ENCODE measurements at regions not wholly inside any gene's neighbourhood (a gene's known extent, or its start where the extent isn't known, plus 50 kb on each side); places are given as distances from the start of the nearest gene placed in this dataset.

- TF ChIP-seq KDM4A (IDR thresholded peaks at IDR 0.05; ENCODE audit: low read depth, low read length, severe bottlenecking) (no peak), RXRA (IDR thresholded peaks at IDR 0.05; ENCODE audit: insufficient read depth, low read depth, low read length) (no peak), PHF8 (conservative IDR thresholded peaks at IDR 0.05; ENCODE audit: low read depth, low read length) (no peak), SIRT6 (IDR thresholded peaks at IDR 0.05; ENCODE audit: low read length) (no peak)
These were observed 525.4 kb downstream of the TMEM121 start (continued) for GRCh38 chr14:106051796-106052195.

All from H1 (cell line).